NCI-H510A treated with DMSO at 0.1 percent for 48 hours (cell line): ENCODE measurements at regions not wholly inside any gene's neighbourhood (a gene's known extent, or its start where the extent isn't known, plus 50 kb on each side); places are given as distances from the start of the nearest gene placed in this dataset.
"Not testable (repeated sequence)": the region's sequence is repeated elsewhere in the genome, so short reads cannot be mapped to it uniquely, and the experiment has no call there.

Experiments used
- DNase-seq: peaks from one replicate; lab custom pipeline; 2025; lab: John Stamatoyannopoulos, UW

DNA sequence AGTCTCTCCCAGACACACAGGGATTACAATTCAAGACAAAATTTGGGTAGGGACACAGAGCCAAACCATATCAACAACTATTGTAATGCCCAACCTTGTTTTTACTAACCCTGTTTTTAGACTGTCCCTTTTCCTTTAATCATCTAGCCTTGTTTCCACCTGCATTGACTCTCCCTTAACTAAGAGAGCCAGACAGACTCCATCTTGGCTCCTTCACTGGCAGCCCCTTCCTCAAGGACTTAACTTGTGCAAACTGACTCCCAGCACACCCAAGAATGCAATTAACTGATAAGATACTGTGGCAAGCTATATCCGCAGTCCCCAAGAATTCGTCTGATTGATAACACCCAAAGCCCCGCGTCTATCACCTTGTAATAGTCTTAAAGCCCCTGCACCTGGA lies 151.8 kb upstream of the DGKB start:
- DNase-seq = not testable (repeated sequence)

DNA sequence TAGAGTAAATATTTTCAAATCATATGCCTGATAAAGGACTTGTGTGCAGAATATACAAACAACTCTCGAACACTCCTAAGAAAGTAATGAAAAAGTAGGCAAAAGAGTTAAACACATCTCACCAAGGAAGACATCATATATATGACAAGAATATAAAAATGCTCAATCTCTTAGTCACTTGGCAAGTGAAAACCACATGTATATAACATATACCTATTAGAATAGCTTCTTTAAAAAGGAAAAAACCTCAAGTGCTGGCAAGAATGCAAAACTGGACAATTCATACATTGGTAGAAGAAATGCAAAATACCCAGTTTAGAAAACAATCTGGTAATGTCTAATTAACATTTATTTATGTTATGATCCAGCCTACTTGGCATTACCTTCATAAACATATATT lies 146.6 kb upstream of the DGKB start:
- DNase-seq = no peak

DNA sequence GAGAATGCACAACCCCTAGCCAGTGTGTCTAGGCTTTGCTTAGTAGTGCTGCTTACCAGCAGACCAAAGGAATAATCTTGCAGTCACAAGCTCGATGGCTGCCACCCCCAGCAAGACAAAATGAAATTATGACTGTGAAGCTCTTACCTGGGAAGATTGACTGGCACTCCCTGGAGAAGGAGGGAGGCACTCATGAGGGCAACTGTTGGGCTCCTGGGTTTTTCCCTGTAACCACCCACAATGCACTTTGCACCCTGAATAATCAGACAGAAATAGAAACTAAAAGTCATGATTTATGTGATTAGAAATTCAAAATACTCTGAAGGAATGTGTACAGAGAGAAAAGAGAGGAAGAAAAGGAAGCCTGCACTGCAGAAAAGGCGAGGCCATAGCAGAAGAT lies 144.3 kb upstream of the DGKB start:
- DNase-seq = no peak

- no peak for DNase-seq
Observed at GRCh38 chr7:15043931-15044330, 141.4 kb upstream of the DGKB start.

- DNase-seq = no peak
Observed at GRCh38 chr7:15042285-15043065, 139.9 kb upstream of the DGKB start.

GRCh38 chr7:15041226-15041625 lies 138.7 kb upstream of the DGKB start:
- no peak for DNase-seq

DNA sequence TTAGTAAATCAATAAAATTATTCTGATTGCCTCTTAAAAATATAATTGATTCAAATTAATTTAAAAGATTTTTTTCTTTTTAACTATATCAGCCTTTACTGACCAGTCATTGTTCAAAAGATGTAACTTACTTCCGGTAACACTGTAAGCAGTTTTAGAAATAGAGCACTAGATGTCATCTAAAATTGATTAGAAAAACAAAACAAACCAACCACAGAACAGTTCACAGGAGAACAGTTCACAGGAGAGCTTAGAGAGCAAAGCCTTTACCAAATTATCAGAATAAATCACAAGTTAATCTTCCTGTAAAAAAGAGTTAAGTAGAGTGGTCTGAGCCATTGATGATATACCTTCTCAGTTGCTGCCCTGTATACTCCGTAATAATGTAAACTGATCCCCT lies 133.3 kb upstream of the DGKB start:
- no peak for DNase-seq

DNA sequence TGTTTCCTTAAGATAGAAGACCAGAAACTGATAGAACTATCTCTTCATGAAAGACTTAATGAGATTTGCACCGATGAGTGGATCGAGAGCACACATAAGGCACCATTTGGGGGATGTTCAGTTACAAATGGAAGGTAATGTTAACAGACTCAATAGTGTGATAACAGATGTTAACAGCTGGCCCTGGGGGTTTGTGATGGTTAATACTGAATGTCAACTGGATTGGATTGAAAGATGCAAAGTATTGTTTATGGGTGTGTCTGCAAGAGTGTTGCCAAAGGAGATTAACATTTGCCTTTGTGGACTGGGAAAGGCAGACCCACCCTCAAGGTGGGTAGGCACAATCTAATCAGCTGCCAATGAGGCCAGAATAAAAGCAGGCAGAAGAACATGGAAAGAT lies 130.5 kb upstream of the DGKB start:
- no peak for DNase-seq

DNA sequence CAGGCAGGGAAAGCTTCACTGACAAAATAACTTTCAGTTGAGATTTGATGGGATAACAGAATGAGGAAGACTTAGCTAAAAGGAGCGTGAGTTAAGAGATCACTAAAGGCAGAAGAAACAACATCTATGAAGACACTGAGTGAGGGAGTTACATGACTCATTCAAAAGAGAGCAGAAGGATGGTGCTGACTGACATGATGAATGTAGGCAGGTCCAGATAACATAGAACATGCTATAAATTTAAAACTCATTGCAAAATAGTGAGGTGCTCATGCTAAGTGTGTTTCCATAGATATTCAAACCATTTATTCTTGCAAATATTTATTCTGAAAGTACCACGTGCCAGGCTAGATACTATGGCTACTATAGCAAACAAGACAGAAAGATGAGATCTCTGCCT lies 116.4 kb upstream of the DGKB start:
- no peak for DNase-seq

DNA sequence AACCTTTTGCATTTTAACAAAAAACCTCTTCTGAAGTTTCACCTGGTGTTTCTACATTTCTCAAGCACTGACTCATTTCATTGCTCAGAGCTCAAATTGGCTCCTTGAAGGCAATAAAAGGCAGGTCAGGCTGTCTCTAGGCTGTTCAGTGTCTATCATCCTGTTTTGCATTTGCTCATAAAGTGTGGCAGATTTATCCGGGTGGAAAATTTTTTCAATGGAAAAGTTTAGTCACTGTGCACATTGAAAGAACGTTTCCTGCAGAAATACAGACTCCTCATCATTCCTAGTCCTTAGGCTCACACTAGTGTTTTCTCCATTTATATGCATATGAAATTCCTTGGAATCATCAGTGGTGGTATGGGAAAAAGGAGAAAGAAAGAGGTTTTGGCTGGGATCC lies 114.2 kb upstream of the DGKB start:
- DNase-seq = no peak

GRCh38 chr7:15016315-15016667 lies 113.7 kb upstream of the DGKB start:
- no peak for DNase-seq

DNA sequence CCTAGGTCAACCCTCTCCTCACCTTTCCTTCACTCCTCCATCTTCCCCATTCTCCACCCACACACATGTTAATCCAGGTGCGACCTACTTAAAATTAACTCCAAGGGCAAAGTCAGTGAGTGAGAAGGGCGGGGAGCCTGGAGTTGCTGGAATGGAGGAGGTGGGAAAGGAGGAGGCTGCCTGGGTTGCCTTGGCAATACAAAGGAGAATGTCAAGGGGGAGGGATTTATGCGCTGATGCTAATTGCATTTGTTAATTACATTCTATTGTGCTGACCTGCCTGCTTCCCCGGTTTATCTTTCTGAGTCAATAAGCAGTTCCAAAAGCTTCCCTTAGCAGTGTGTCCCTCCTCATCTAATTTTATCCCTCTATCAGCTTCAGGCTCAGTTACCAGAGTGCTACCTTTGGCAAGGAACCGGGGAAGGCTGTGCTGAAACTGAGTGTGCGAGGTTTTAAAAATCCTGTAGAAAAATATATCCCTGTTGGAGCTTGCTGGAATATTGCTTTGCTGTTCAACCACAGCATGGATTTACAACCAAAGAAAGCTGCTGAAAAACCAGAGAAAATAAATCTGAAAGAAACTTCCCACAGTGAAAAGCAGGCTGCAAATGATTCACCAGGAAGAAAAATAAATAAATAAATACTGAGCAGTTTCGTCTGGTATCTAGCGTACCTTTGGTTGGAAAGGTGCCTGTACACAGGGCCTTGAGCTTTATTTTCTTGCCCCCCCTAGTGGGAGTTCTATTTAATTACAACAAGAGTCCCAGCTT lies 113.2 kb upstream of the DGKB start:
- peak; percentile 92 for DNase-seq

- no peak for DNase-seq
Observed at GRCh38 chr7:15012135-15012534, 109.6 kb upstream of the DGKB start.

DNA sequence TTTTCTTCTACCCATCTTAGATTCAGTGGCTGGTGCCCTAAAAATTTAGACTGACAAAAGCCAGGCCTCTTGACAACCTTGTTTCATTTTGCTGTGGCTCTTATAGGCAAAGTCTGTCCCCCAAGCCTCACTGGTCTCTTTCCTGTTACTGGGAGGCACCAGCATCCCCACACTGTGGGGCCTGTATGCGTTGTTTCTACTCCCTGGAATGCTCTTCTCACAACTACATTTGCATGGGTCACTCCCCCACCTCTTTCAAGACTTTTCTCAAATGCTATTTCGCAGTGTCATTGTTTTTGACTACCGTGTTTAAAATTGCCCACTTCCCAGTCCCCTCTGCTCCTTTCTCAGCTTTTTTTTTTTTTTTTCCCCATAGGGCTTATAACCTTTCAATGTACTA lies 108.7 kb upstream of the DGKB start:
- no peak for DNase-seq

GRCh38 chr7:15007507-15007906 lies 105.0 kb upstream of the DGKB start:
- DNase-seq = no peak

- no peak for DNase-seq
Observed at GRCh38 chr7:15005672-15006071, 103.1 kb upstream of the DGKB start.

DNA sequence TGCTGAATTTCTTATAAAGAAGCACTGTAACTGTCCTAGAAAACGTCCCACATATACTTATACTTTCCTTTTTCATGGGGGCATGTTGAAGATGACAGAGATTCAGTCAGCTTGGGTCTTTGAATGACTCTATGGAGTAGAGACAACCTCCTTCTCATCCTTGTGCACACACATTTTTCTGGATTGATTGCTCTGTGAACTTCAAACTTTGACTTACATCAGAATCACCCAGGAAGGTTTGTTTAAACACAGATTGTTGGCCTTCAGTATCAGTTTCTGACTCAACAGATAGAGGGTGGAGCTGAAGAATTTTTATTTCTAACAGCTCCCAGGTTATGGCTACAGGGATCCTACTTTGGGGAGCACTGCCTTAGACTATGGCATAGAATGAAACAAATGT lies 97.6 kb upstream of the DGKB start:
- no peak for DNase-seq

GRCh38 chr7:14999331-14999730 lies 96.8 kb upstream of the DGKB start:
- DNase-seq = no peak

DNA sequence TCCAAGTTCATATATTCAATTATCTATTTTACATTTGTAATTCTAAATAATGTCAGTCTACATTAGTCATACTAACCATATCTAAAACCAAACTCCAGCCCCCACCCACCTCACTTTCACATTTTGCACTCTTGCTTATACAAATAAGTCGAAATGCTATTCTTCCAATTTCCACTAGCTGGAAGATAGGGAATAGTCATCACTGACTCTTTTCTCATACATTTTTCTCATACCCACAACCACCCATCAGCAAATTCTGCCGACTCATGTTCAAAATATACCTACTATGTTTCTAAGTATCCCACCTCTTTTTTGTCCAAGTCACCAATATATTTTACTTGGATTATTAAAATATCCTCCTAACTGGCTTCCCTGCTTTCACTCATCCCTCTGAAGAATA lies 93.2 kb upstream of the DGKB start:
- no peak for DNase-seq

DNA sequence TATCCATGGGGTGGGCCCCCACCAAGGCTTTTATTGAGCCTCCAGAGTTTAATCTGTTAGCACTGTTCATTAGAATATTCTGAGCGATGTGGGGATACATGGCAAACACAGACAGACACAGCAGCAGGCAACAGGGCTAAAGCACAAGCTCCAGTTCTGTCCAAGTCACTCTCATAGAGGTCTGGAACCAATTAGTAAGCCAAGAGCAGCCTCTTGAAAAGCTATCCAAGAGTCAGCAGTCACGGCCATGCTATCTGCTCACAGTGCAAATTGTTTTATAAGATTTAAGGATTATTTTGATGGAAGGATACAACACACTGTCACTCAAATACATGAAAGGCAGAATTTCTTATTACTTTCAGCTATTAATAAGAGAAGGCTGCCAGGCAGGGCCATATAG lies 86.4 kb upstream of the DGKB start:
- DNase-seq = no peak

DNA sequence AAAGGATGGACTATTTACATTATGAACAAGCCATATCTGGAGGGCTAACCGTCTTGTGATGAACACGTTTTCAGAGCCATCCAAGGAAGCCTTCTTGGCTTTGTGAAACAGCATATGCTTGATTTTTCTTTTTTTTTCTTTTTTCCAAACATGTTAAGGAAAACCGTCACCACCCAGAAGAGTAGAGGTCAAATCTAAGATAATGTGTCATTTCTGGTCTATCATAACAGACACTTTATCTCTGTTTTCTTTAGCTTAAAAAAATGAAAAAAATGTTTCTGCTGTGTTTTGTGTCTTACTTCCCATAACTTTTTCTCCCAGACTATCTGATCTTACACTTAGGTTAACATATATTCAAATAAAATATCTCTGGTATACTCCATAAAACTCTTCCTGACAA lies 76.1 kb upstream of the DGKB start:
- no peak for DNase-seq

GRCh38 chr7:14974688-14975087 lies 72.1 kb upstream of the DGKB start:
- DNase-seq = no peak

- no peak for DNase-seq
Observed at GRCh38 chr7:14973712-14974428, 71.3 kb upstream of the DGKB start.
